Nucleus accumbens (tissue), 56 donors: ENCODE measurements at regions not wholly inside any gene's neighbourhood (a gene's known extent, or its start where the extent isn't known, plus 50 kb on each side); places are given as distances from the start of the nearest gene placed in this dataset.

Experiments used
- DNase-seq, 56 donors: peaks; one replicate each; lab custom pipeline; 2025; lab: John Stamatoyannopoulos, UW

DNA sequence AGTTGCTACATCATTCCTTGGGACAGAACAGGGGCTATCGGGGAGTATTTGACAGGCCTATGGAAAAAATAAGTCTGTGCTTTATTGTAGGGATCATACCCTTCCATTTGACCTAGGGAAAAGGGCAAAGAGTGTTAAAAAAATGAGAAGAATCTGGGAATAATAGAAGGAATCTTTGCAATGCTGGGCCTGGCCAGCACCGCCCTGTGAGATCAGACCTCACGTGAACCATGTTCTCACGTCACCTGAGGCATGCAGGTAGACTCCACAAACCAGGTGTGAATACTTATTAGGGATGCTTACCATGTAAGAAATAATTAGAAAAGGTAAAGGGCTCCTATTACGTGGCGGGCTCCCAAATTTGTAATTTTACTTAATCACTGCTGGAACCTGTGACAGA is 177.5 kb upstream of the GATA6 start:
- no peak for DNase-seq

DNA sequence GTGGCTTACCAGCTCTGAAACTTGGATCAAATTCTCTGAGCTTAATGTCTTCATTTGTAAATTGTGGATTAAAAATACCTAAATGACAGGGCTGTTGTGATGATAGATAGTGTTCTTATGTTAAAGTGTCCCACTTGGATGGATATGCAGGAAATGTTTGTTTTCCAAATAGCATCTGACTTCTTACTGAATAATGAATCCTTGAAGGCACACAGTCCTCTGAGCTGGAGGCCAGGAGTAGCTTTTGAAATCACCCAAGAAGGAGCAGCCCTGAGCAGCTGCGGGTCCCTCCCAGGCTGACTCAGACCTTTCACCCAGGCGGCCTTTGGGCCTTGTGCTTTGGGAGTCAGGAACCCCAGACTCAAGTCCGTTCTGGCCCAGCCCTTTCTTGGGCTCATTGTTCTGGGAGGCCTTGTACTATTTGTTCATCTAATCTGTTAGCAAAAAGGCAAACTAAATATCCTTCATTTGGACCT is 173.0 kb upstream of the GATA6 start:
- no peak for DNase-seq

DNA sequence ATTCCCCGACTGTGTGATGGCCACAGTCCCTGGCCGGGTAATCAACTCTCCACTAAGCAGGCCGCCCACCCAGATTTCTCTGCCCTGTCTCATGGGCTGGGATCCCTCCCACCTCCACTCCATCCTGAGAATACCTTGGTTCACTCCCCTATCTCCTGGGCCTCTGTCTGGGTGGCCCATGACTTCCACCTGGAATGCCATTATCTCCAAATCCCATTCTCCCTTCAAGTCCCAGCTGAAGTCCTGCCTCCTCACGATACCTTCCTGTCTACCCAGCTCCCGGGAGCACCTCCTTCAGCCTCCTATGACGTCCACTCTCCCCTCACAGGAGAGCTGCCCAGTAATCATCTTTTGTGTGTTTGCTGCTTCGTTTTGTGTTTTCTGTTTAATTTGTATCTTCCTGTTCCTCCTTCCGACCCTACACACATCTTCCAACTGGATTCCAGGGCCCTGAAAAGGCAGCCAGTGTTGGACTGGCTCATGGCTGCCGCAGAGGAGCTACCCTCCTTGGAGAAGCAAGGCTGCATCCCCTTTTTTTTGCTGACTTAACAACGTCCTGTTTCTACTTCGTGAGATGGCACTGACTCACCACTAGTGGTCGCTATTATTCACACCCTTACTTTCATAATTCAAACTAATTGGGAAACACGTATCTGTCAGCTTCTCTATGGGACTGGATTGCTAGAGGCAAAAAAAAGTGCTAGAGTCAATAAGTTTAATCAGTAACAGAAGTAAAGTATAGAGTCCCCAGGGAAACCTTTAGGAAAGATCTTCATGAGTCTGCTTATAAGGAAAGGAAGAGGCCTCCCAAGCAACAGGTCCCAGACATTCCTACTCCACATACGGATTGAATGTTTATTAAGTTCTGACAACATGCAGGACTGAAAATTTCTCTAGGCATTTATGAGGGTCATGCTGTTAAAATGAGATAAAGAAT is 171.9 kb upstream of the GATA6 start:
- no peak for DNase-seq

DNA sequence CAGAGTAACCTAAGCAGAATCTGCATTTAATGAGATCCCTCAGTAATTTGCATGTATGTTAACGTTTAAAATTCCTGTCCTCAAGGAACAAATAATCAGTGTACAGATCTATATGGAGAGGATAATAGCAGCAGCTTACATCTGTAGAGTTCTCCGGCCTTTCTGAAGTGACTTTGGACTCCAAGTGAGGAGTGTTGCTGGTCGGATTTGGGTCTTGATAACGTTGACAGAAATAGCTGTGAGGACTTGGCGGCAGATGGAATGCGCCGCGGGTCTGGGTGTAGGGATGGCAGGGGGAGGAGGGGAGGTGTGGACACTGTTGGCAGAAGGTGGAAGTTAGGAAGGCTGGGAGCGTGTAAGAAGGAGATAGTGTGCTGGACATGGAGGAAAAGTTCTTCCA is 170.9 kb upstream of the GATA6 start:
- no peak for DNase-seq

DNA sequence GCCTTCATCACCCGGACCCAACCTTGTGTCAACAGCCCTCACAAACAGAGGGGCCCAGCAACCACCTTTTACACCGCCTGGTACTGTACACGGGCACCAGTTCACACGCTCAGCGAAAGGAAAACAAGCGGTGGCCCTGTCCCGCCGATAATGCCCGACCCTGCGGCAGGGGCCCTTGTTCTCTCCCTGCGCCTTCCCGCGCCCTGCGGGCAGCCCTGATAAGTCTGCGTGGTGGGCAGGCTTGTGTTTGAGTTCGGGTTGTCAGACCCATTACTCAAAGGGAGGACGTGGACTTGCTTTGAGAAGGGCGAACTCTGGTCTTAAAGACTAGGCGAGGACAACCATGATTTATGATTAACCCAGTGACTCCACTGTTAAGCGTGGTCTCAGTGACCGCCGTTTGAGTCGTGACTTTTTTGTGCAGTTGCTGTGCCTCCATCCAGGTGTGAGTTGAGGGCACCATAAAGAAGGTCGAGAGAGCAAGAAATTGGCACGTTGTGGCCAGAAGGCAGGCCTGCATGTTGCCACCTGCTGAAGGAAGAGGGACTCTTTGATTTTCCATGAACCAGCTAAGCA is 167.4 kb upstream of the GATA6 start:
- DNase-seq, result no peak

DNA sequence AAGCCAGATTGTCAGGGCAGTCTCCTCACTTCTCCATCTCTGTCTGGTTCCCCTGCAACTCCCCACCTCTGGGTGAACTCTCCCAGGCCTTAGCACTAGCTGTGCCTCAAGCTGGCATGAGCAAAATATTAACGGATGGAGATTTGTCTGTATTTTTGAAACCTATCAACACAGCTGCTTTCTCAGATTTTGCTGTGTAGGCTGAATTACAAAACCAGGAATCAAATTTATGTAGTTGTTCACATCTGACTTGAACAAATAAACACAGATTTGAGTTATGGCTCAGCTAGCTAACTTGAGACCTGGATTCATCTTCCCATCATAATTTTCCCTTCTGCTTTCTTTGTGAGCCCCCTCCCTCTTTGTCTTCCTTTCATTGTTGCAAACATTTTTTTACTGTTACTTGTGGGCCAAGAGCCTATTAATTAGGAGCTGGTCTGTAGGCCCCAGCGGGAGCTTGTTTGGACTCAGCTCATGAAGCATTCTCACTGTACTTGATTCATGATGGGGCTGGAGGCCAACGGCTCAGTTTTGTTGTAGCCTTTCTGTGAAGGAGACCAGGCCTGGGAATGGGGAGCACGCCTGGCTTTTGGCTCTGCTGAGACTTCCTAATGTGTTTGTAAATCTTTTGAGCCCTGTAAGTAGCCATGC is 164.1 kb upstream of the GATA6 start:
- peak in 4 of 56 donors; percentile 4 to 25 (median 13) for DNase-seq

DNA sequence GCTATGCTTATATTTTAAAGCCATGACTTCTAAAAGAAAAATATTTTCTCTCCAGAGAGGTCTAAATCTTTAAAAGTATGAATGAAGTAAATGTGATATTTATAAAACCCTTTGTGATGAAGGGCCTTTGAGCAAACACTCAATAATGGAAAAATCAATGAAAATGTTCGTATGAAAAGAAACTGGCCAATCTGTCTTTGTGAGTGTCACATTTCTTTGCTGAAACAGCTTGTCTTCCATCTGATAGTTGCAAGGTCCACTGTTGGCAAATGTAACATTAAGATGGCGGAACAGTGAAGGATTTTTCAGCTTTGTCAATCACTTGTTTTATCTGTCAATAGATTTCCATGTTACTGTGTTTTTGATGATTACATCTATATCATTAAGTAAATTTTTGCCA is 162.9 kb upstream of the GATA6 start:
- DNase-seq, result no peak

DNA sequence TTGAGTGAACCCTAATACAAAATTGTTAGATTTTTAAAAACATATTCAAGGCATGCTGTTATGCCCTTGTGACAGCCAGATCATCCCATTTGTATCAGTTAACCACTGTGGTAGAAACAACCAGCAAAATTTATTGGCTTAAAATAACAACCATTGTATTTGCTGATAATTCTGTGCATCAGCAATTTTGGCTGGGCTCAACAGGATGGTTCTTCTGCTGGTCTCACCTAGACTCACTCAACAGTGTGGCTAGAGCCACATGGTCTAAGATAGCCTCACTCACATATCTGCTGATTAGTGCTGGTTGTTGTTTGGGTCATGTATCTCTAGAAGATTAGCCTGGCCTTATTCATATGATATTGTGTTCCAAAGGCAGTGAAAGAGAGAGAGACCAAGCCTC is 160.1 kb upstream of the GATA6 start:
- no peak for DNase-seq

DNA sequence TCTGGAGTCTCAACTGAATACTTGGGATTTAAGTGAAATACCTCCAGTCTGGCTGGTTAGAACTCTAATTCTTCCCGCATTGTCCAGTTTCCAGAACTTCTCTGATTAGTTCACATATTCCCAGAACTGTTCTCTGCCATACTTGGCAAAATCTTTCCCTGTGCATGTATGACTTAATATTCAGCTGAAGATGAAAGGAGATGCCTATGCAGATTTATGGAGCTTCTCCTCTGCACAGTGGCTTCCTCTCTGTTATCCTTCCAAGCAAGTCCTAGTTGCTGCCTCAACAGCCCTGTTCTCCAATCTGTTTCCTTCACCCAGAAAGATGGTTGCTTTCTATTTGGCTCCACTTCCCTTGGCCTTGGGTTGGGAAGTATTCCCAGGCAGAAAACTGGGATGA is 155.4 kb upstream of the GATA6 start:
- no peak for DNase-seq

DNA sequence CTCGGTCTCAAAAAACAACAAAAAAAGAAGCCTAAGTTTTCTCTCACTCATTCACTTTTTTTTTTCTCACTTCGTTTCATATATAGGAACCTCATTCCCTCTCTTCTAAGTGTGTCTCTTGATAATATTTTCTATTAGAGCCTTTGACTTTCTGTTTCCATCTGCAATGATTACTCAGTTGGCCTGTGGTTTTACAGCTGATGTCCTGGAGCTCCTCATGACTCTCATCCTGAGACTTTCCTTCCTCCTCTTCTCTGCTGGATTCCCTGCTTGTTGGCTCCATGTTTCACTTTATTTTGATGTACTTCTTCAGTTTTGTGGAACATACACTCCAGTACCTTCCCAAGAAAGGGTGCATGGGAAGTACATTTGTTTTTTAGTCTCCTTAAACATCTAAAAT is 154.2 kb upstream of the GATA6 start:
- no peak for DNase-seq

DNA sequence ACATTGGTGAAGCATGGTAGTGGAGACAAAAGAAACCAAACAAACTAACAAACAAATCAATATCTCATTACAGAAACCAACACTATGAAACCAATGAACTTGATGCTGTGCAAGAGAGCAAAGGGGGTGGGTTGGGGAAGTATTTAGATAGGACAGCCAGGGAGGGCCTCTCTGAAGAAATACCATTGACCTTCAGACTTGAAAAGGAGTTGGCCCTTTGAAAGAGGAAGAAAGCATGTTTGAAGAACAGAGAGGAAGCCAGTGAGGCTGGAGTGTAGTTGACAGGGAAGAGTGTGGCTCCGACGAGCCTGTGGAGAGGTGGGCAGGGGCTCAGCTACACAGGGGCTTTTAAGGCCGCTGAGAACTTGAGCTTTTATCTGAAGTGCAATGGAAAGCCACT is 151.0 kb upstream of the GATA6 start:
- no peak for DNase-seq

DNA sequence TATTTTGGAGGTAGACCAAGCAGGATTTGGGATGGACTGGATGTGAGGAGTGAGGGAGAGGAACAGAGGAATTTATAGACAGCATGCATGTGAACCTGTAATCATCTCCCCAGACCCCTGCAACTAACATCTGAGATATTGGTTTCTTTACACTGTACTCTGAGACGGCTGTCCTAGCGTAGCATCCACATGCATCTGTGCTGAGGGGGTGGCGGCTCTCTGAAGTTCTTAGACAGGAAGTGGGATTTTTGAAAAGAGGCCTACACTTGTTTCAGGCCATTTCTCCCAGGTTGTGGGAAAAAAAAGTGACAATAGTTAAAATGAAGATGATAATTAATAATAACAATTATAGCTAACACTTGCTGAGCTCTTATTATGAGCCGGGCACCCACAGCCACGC is 150.2 kb upstream of the GATA6 start:
- DNase-seq, result no peak

DNA sequence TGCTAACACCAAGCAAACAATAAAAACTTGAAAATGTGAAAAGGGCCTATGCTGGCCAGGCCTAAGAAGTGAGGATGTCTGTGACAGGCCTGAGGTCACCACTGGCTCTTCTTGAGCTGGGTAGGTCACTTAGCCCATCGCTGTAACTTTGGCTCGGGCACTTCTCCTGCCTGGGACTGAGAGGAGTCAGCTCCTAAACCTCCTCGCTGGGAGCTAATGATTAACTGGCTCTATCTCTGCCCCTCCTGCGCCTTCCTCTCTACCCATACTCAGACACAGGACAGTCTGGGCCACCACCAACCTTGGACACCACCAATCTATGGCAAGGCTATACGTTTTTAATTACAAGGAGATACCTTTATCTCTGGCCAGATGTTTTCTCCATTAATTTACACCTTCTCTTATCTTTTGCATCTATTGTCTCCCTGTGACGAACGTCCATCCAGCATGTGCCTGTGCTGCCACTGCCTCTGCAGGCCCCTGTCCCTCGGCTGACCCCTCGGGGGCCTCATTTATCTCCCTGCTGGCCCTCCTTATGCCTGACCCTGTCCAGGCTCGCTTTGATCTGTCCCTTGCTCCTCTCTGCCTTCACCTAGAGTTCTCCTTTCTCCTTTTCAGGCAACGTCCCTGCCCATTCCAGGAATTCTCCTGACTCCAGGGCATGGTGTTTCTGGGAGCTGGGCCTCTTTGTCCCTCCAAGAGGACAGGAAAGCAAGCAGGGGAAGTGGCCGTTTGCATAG is 149.1 kb upstream of the GATA6 start:
- no peak for DNase-seq

DNA sequence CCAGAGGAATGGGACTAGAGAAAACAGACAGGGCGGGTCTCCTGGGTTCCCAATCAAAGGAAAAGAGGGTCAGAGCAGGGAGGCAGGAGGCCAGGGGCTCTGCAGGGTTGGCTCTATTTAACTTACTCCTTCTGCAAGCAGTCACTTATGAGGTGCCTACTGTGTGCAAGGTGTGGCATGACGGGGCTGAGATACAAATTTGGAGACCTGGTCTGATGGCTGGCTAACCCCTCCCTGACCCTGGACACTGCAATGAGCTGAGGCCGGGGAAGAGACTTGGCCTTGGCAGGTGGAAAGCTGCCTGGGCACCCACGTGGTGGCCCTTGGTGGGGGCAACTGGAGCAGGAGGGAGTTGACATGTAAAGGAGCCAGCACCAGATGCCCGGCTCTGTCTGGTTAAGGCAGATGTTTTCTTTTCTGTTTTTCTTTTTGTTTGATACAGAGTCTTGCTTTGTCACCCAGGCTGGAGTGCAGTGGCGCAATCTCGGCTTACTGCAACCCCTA is 148.5 kb upstream of the GATA6 start:
- no peak for DNase-seq

DNA sequence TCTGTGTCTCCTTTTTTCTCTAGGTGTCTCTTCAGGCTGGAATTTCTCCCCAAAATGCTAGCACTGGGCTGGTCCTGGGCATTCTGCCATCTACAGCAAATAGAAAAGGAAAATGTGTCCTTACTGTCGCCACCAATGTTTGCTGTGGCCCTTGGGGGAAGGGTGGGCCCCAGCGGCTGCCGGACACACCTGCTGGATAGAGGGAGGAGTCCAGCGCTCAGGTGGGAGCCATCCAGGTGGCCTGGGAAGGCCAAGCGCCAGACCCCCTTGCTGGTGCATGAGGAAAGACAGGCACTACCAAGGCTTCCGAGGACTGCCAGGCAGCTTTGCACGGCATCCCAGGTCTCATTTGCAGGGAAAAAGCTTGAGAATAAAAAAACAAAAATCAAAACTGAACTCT is 147.7 kb upstream of the GATA6 start:
- no peak for DNase-seq

DNA sequence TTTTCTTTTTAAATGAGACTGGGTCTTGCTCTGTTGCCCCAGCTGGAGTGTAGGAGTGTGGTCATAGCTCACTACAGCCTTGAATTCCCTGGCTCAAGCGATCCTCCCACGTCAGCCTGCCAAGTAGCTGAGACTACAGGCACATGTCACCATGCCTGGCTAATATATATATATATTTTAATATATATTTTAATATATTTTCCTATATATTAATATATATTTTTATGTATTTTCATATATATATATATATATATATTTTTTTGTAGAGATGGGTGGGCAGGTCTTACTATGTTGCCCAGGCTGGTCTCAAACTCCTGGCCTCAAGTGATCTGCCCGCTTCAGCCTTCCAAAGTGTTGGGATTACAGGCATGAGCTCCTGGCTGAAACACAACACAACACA is 144.5 kb upstream of the GATA6 start:
- no peak for DNase-seq

DNA sequence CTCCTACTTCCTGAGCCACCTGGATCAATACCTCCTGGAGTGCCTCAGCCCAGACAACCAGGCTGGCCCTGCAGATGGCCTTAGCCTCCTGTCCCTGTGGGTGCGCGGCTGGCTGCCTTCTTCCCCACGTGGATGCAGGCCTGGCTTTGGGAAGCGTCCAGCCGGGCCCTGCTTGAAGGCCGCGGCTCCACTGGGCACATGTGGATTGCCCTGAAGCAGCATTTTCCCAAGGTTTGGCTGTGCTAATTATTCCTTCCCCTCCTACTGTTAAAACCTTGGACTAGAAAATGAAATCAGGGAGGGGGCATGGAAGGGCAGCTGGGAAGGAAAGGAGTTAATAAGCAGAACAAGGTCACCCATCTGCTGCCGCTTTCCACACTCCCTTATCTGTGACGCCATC is 143.0 kb upstream of the GATA6 start:
- no peak for DNase-seq

DNA sequence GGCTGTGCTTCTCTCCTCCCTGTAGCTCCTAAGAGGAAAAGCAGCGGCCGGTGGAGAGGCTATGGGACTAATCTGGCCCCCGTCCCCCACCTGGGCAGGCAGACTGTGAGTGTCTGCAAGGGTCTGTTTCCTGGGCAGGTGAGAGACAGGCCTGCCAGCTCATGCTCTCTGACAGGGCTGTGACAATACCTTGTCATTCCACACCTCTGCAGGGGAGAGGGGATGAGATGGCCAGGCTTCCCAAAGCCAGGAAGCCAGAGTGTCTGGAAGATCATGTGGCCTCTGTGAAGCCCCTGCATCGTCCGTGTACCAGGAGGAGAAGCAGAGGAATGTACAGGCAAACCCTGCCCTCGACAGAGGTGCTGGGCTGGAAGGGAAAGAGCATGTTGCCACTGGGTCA is 142.5 kb upstream of the GATA6 start:
- DNase-seq, result no peak

DNA sequence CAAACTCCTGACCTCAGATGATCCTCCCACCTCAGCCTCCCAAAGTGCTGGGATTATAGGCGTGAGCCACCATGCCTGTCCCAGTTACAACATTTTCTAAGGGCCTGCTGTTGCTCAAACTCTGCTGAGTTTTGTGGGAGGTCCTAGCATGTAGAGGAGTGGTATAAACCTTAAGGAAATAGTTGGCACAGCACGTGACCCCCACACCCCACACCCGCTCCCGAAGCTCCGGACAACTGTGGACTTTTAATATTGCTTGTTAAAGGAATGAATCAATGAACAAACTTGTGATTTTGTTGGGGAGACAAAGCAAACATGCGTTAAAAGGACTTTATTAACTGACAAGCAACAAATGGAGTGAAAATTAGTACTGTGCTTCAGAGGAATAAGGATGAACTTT is 137.8 kb upstream of the GATA6 start:
- no peak for DNase-seq

DNA sequence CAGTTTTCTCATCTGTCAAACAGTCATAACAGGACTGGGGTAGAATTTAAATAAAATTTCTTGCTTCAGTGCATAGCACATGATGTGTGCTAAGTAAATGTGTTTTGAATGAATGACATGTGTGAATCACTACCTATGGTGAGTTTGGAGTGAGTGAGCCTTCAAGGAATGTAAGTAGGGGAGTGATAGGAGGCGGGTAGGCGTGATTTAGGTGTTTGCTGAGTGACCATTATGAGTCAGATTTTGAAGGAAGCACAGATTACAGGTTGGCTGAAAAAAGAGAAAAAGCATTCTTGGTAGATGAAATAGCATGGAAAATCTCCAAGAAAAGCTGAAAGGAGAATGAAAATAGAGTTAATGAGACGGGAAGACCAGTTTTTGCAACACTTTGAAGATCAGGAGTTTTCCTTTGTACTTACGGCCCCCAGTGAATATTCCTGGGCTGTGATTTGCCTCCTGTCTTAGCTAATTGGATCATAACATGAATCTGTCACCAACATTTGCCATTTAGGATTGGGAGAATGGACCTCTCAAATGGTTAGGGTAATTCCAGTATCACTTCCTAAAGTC is 136.9 kb upstream of the GATA6 start:
- DNase-seq, result no peak
